Mesenchymal stem cell (in vitro differentiated cells and primary cell): ENCODE measurements at regions not wholly inside any gene's neighbourhood (a gene's known extent, or its start where the extent isn't known, plus 50 kb on each side); places are given as distances from the start of the nearest gene placed in this dataset.

Experiments
- DNase-seq: peaks from one replicate; pipeline ENCODE4 v3.0.0-alpha.2; 2013
- H2AFZ ChIP-seq: one replicate; pipeline ENCODE4 v1.6.1; 2013; ENCODE audit warnings: low read depth, mild to moderate bottlenecking, control low read depth, inconsistent platforms, low read length, moderate library complexity
- H2AK5ac ChIP-seq: 2 replicates; pipeline ENCODE4 v1.6.1; 2013; ENCODE audit warnings: low read length, moderate library complexity, mild to moderate bottlenecking, inconsistent platforms; ENCODE audit not compliant: severe bottlenecking
- H2BK120ac ChIP-seq: one replicate; pipeline ENCODE4 v1.6.1; 2013; ENCODE audit warnings: low read depth, mild to moderate bottlenecking, inconsistent platforms, low read length, moderate library complexity
- H2BK12ac ChIP-seq, 2 experiments: one replicate each; pipeline ENCODE4 v1.6.1; 2013; ENCODE audit warnings: inconsistent platforms in 2 of 2, low read length in 2 of 2, mild to moderate bottlenecking in 2 of 2, moderate library complexity in 2 of 2, control low read depth in 1 of 2
- H2BK15ac ChIP-seq: one replicate; pipeline ENCODE4 v1.6.1; 2013; ENCODE audit warnings: mild to moderate bottlenecking, low read depth, inconsistent platforms; ENCODE audit not compliant: poor library complexity, severe bottlenecking
- H2BK5ac ChIP-seq: 2 replicates; pipeline ENCODE4 v1.6.1; 2013; ENCODE audit warnings: low read depth, mild to moderate bottlenecking, low read length, control low read depth, inconsistent platforms; ENCODE audit not compliant: poor library complexity, severe bottlenecking
- H3K14ac ChIP-seq, 2 experiments: one replicate each; pipeline ENCODE4 v1.6.1; 2013; ENCODE audit warnings: inconsistent platforms in 2 of 2, low read length in 2 of 2, control low read depth in 1 of 2, mild to moderate bottlenecking in 1 of 2, moderate library complexity in 1 of 2
- H3K18ac ChIP-seq, 2 experiments: one replicate each; pipeline ENCODE4 v1.6.1; 2013; ENCODE audit warnings: inconsistent platforms in 2 of 2, low read length in 2 of 2, control low read depth in 1 of 2, low read depth in 1 of 2, mild to moderate bottlenecking in 1 of 2
- H3K23ac ChIP-seq, 2 experiments: one replicate each; pipeline ENCODE4 v1.6.1; 2013; ENCODE audit warnings: inconsistent platforms in 2 of 2, low read length in 2 of 2, mild to moderate bottlenecking in 2 of 2, moderate library complexity in 2 of 2, control low read depth in 1 of 2
- H3K27ac ChIP-seq: 2 replicates; pipeline ENCODE4 v1.5.1; 2013; ENCODE audit warnings: mild to moderate bottlenecking, moderate library complexity, low read length, control low read depth, inconsistent platforms; ENCODE audit not compliant: poor library complexity, severe bottlenecking
- H3K27me3 ChIP-seq, 2 experiments: 2 replicates each; pipeline versions ENCODE4 v1.6.1 to v1.7.0; 2013; ENCODE audit warnings: low read length in 2 of 2, mild to moderate bottlenecking in 2 of 2, moderate library complexity in 2 of 2, control low read depth in 1 of 2, inconsistent platforms in 1 of 2; ENCODE audit not compliant: control insufficient read depth in 1 of 2, insufficient read depth in 1 of 2
- H3K36me3 ChIP-seq, 2 experiments: 2 replicates each; pipeline versions ENCODE4 v1.6.1 to v1.7.0; 2013; ENCODE audit warnings: low read length in 2 of 2, control low read depth in 1 of 2, inconsistent platforms in 1 of 2, low read depth in 1 of 2, mild to moderate bottlenecking in 1 of 2; ENCODE audit not compliant: insufficient read depth in 2 of 2, control insufficient read depth in 1 of 2
- H3K4ac ChIP-seq, 2 experiments: one replicate each; pipeline ENCODE4 v1.6.1; 2013; ENCODE audit warnings: inconsistent platforms in 2 of 2, low read length in 2 of 2, mild to moderate bottlenecking in 2 of 2, moderate library complexity in 2 of 2, control low read depth in 1 of 2, low read depth in 1 of 2
- H3K4me1 ChIP-seq: 2 replicates; pipeline ENCODE4 v1.6.1; 2013; ENCODE audit warnings: low read depth, low read length, control low read depth; ENCODE audit not compliant: control insufficient read depth, insufficient read depth
- H3K4me2 ChIP-seq: 2 replicates; pipeline ENCODE4 v1.6.1; 2013; ENCODE audit warnings: low read length, mild to moderate bottlenecking, inconsistent platforms; ENCODE audit not compliant: poor library complexity, severe bottlenecking
- H3K4me3 ChIP-seq, 2 experiments: 2 replicates each; pipeline versions ENCODE4 v1.5.1 to v1.7.0; 2013; ENCODE audit warnings: low read length in 2 of 2, mild to moderate bottlenecking in 2 of 2, control low read depth in 1 of 2, low read depth in 1 of 2; ENCODE audit not compliant: insufficient read depth in 1 of 2
- H3K79me1 ChIP-seq: replicated peaks from 2 replicates; pipeline ENCODE4 v1.6.1; 2013; ENCODE audit warnings: mild to moderate bottlenecking, control low read depth, low read length, inconsistent platforms; ENCODE audit not compliant: poor library complexity, severe bottlenecking
- H3K9ac ChIP-seq: 2 replicates; pipeline ENCODE4 v1.7.0; 2013; ENCODE audit warnings: mild to moderate bottlenecking, low read length, moderate library complexity
- H3K9me3 ChIP-seq: 2 replicates; pipeline ENCODE4 v1.7.0; 2013; ENCODE audit warnings: mild to moderate bottlenecking, low read length; ENCODE audit not compliant: control insufficient read depth
- H4K8ac ChIP-seq: one replicate; pipeline ENCODE4 v1.6.1; 2013; ENCODE audit warnings: inconsistent platforms, mild to moderate bottlenecking, low read length, moderate library complexity
- H4K91ac ChIP-seq: one replicate; pipeline ENCODE4 v1.6.1; 2013; ENCODE audit warnings: mild to moderate bottlenecking, low read length, inconsistent platforms
- WGBS: methylation state at CpG from one replicate; pipeline ENCODE4 v1.1.7; 2013; ENCODE audit warnings: mixed read lengths; 5-methylcytosine and 5-hydroxymethylcytosine counted together

DNA sequence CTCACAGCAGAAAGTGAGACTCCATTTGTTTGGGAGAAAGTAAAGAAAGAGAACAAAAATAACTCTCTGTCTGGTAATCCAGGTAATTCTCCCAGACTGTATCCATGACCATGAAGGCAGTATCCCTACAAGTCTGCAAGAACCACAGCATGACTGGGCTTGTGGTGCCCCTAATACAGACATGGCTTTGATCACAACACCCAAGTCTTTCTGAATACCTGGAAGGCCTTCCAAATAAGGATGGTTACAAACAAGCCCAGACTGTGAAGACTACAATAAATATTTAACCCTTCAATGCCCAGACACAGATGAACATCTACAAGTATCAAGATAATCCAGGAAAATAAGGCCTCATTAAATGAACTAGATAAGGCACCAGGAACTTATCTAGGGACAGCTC lies 481.1 kb upstream of the RORB start:
- no peak overlapping the region for H3K9ac ChIP-seq
- H3K79me1 ChIP-seq = no peaks in the 10 kb centered on the region
- H4K91ac ChIP-seq = no peak overlapping the region
- no peaks in the 10 kb centered on the region for H3K27me3 ChIP-seq
- H3K23ac ChIP-seq = no peak overlapping the region
- H3K9me3 ChIP-seq = no peaks in the 10 kb centered on the region
- H2AK5ac ChIP-seq = no peak overlapping the region
- DNase-seq = no peak
- no peak overlapping the region for H2BK5ac ChIP-seq
- no peak overlapping the region for H3K18ac ChIP-seq
- H2BK12ac ChIP-seq = no peak overlapping the region
- H3K4ac ChIP-seq = no peak overlapping the region
- no peak overlapping the region for H2BK120ac ChIP-seq
- no peak overlapping the region for H3K27ac ChIP-seq
- H3K36me3 ChIP-seq = no peaks in the 10 kb centered on the region
- no peak overlapping the region for H3K4me3 ChIP-seq
- H3K4me1 ChIP-seq = no peaks in the 10 kb centered on the region
- no peak overlapping the region for H4K8ac ChIP-seq
- H2BK15ac ChIP-seq = no peak overlapping the region
- H3K14ac ChIP-seq = no peak overlapping the region
- H2AFZ ChIP-seq = no peak overlapping the region
- no peak overlapping the region for H3K4me2 ChIP-seq

DNA sequence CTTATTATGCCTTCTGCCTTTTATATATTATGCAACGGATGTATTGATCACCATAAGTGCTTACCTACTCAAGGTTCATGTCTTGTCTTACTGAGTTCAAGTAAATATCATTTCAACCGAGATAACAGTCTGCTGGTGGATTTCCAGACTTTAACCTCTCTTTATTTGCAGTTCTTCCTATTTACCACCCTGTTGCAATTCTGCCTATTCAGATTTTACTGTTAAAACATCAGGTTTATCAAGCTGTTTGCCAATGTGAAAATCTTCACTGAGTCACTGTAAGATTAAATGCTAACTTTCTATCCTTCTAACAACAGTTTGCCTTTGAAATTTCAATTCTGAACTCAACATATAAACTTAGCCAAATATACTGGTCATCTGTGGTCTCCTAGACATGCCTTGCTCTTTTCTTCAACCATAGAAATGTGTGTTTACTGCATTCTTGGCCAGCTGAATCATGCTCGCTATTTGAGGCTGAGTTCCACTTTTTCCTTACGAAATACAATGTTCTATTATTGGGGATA lies 471.7 kb upstream of the RORB start:
- Histone ChIP-seq H2BK12ac (no peak overlapping the region), H2BK5ac (no peak overlapping the region), H3K27ac (no peak overlapping the region), H2BK120ac (no peak overlapping the region), H4K91ac (no peak overlapping the region), H3K9ac (no peak overlapping the region), H2AK5ac (no peak overlapping the region), H3K14ac (no peak overlapping the region), H3K23ac (no peak overlapping the region), H2BK15ac (no peak overlapping the region), H2AFZ (no peak overlapping the region), H3K4me1 (no peaks in the 10 kb centered on the region), H3K4me3 (no peak overlapping the region), H3K79me1 (no peaks in the 10 kb centered on the region), H3K4me2 (no peak overlapping the region), H3K18ac (no peak overlapping the region), H3K4ac (no peak overlapping the region), H3K27me3 (no peaks in the 10 kb centered on the region), H4K8ac (no peak overlapping the region), H3K9me3 (no peaks in the 10 kb centered on the region), H3K36me3 (no peaks in the 10 kb centered on the region)
- WGBS = 76% methylated on average over 2 of the region's 4 CpGs
- DNase-seq = peak; percentile 62

DNA sequence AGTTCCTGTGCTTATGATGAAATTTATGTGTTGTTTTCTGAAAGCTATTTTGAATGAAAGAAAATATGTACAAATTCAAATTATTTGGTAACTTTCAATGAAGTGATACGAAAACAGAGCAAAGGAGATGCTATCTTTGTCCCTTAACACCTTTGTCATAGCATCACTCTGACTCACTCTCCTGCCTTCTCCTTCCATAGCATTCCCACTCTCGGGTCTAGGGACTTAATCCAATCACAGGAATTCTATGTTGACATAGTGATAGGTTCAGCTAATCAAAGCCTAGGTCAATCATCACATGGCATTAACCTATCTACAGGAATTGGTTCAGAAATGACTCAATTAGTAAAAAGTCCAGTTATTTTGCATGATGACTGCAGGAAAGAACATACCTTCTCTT lies 464.7 kb upstream of the RORB start:
- Histone ChIP-seq H3K14ac (no peak overlapping the region), H3K27ac (no peak overlapping the region), H3K4ac (no peak overlapping the region), H2BK15ac (no peak overlapping the region), H3K9me3 (no peaks in the 10 kb centered on the region), H4K91ac (no peak overlapping the region), H3K23ac (no peak overlapping the region), H2BK120ac (no peak overlapping the region), H3K9ac (no peak overlapping the region), H3K4me1 (no peaks in the 10 kb centered on the region), H2BK5ac (no peak overlapping the region), H3K18ac (no peak overlapping the region), H3K4me2 (no peak overlapping the region), H2AFZ (no peak overlapping the region), H2AK5ac (no peak overlapping the region), H3K79me1 (no peaks in the 10 kb centered on the region), H2BK12ac (no peak overlapping the region), H3K4me3 (no peak overlapping the region), H4K8ac (no peak overlapping the region), H3K27me3 (no peaks in the 10 kb centered on the region), H3K36me3 (no peaks in the 10 kb centered on the region)
- WGBS = 25% methylated on average over 2 of the region's 2 CpGs
- no peak for DNase-seq

DNA sequence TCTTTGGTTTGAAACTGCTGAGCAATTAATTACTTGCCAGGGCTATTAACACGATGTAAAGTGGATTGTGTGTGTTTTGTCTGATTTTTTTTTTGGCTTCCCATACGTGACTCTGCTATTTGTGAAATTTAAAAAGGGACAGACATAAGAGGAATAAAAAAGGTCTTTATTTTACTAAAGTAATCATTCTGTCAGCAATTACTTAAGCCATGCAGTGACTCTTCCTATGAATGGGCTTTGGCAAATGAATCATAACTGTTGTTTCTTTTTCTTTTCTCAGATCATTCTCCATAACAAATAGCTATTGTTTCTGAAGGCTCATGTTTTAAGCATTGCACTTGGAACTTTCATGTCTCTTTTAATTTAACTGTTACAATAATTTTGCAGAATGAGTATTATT lies 461.3 kb upstream of the RORB start:
- Histone ChIP-seq H2BK5ac (no peak overlapping the region), H4K8ac (no peak overlapping the region), H3K9me3 (no peaks in the 10 kb centered on the region), H3K4me3 (no peak overlapping the region), H3K27ac (no peak overlapping the region), H3K4me1 (no peaks in the 10 kb centered on the region), H2BK120ac (no peak overlapping the region), H3K18ac (no peak overlapping the region), H3K9ac (no peak overlapping the region), H2AK5ac (no peak overlapping the region), H3K14ac (no peak overlapping the region), H3K23ac (no peak overlapping the region), H3K36me3 (no peaks in the 10 kb centered on the region), H2BK15ac (no peak overlapping the region), H3K27me3 (no peaks in the 10 kb centered on the region), H2BK12ac (no peak overlapping the region), H4K91ac (no peak overlapping the region), H3K4ac (no peak overlapping the region), H2AFZ (no peak overlapping the region), H3K4me2 (no peak overlapping the region), H3K79me1 (no peaks in the 10 kb centered on the region)
- 72% methylated on average over 1 of the region's 2 CpGs for WGBS
- no peak for DNase-seq
